Spinal cord (tissue), 9 donors: ENCODE measurements at regions not wholly inside any gene's neighbourhood (a gene's known extent, or its start where the extent isn't known, plus 50 kb on each side); places are given as distances from the start of the nearest gene placed in this dataset.

Experiments used
- DNase-seq, 6 donors: peaks; one replicate each; pipeline versions ENCODE4 v3.0.0 to v3.0.0-alpha.2; 2013 to 2015; ENCODE audit warnings: low spot score in 6 of 6, low read depth in 4 of 6
- H3K27ac ChIP-seq: one replicate; pipeline ENCODE4 v1.5.1; 2013; ENCODE audit warnings: low read depth, low read length, control low read depth
- H3K27me3 ChIP-seq: one replicate; pipeline ENCODE4 v1.6.1; 2013; ENCODE audit warnings: low read length; ENCODE audit not compliant: control insufficient read depth, insufficient read depth
- H3K36me3 ChIP-seq: one replicate; pipeline ENCODE4 v1.6.1; 2013; ENCODE audit warnings: low read length; ENCODE audit not compliant: control insufficient read depth, insufficient read depth
- H3K4me1 ChIP-seq: one replicate; pipeline ENCODE4 v1.6.1; 2013; ENCODE audit warnings: low read length; ENCODE audit not compliant: control insufficient read depth, insufficient read depth
- H3K4me3 ChIP-seq: one replicate; pipeline ENCODE4 v1.5.1; 2013; ENCODE audit warnings: low read depth, low read length, control low read depth
- H3K9me3 ChIP-seq: one replicate; pipeline ENCODE4 v1.6.1; 2013; ENCODE audit warnings: low read length; ENCODE audit not compliant: control insufficient read depth, insufficient read depth
- WGBS: methylation state at CpG from one replicate; pipeline ENCODE4 v1.1.5; 2013; ENCODE audit warnings: missing lambda C conversion rate; ENCODE audit not compliant: insufficient coverage; 5-methylcytosine and 5-hydroxymethylcytosine counted together
- donor health status: healthy.

DNA sequence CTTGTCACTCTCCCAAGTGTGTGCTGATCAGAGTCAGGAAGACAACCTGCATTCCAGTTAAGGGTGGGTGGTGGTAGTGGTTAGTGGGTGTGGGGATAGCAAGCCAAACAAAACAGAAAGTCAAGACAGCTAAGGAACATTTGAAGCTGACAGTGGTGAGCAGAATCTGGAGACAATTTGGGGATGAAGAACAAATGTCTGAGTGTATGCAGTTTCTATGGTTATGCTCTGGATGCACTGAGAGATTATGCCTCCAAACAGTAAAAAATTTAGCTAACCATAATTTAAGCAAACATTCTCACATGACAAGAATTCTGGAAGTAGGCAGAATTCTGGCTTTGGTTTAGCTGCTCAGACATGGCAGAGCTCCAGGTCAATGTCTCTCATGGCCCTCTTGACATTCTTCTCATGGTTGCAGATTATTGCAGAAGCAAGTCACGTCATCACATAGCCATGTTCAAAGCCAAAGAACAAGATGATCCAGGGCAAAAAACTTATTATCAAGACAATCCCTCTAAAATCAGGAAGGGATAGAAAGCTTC lies 148.7 kb downstream of the LURAP1L start:
- Histone ChIP-seq H3K27me3 (no peaks in the 10 kb centered on the region), H3K27ac (no peak overlapping the region), H3K36me3 (no peaks in the 10 kb centered on the region), H3K9me3 (no peaks in the 10 kb centered on the region), H3K4me3 (no peak overlapping the region), H3K4me1 (no peaks in the 10 kb centered on the region)
- no CpG with 5 or more reads among the region's 1 CpG for WGBS
- peak in 1 of 6 donors; percentile 43 for DNase-seq

DNA sequence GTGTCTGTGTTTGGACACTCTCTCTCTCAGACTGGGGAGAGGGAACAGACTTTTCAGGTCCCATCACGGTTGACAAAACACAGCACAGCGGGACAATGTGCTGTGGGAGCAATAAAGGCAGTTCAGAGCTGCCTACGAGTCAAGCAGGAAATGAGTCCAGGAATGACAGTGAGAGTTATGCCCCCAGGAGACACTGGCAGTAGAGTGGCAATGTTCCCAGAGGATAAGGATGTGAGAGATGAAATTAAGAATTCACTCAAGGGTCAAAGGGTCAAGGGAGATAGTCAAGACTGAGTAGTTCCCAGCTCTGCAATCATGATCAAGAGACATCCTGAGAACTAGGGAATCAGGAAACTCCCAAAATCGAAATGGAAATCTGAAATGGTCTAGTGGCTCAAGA lies 156.1 kb downstream of the LURAP1L start:
- peaks cover 3% of the 10 kb centered on the region for H3K4me1 ChIP-seq
- H3K27ac ChIP-seq: no peak overlapping the region
- no peaks in the 10 kb centered on the region for H3K36me3 ChIP-seq
- H3K27me3 ChIP-seq: no peaks in the 10 kb centered on the region
- WGBS: 70% methylated on average over 4 of the region's 4 CpGs
- no peaks in the 10 kb centered on the region for H3K9me3 ChIP-seq
- no peak for DNase-seq
- H3K4me3 ChIP-seq: no peak overlapping the region

- peaks cover 3% of the 10 kb centered on the region for H3K4me1 ChIP-seq
Measured at GRCh38 chr9:12933957-12934356, 159.1 kb downstream of the LURAP1L start.

GRCh38 chr9:12934545-12935272 lies 159.9 kb downstream of the LURAP1L start:
- H3K4me1 ChIP-seq: peaks cover 3% of the 10 kb centered on the region
- H3K36me3 ChIP-seq: no peaks in the 10 kb centered on the region
- no peaks in the 10 kb centered on the region for H3K27me3 ChIP-seq
- no peaks in the 10 kb centered on the region for H3K9me3 ChIP-seq
- H3K4me3 ChIP-seq: no peak overlapping the region
- H3K27ac ChIP-seq: peak overlapping the region; percentile 69
- 21% methylated on average over 2 of the region's 6 CpGs for WGBS
- DNase-seq: peak in 3 of 6 donors; percentile 30 to 78 (median 73)

More at GRCh38 chr9:12933957-12934356, 159.1 kb downstream of the LURAP1L start:
- no peak overlapping the region for H3K4me3 ChIP-seq
- WGBS: no CpG with 5 or more reads among the region's 2 CpGs
- no peaks in the 10 kb centered on the region for H3K27me3 ChIP-seq
- DNase-seq: no peak
- no peaks in the 10 kb centered on the region for H3K9me3 ChIP-seq
- no peaks in the 10 kb centered on the region for H3K36me3 ChIP-seq
- peak overlapping the region; percentile 69 for H3K27ac ChIP-seq

- Histone ChIP-seq H3K27ac (no peak overlapping the region), H3K4me3 (no peak overlapping the region), H3K9me3 (no peaks in the 10 kb centered on the region), H3K27me3 (no peaks in the 10 kb centered on the region), H3K4me1 (peaks cover 3% of the 10 kb centered on the region), H3K36me3 (no peaks in the 10 kb centered on the region)
- peak in 1 of 6 donors; percentile 76 for DNase-seq
- WGBS: 79% methylated on average over 2 of the region's 2 CpGs
Measured at GRCh38 chr9:12935714-12936113, 160.9 kb downstream of the LURAP1L start.

DNA sequence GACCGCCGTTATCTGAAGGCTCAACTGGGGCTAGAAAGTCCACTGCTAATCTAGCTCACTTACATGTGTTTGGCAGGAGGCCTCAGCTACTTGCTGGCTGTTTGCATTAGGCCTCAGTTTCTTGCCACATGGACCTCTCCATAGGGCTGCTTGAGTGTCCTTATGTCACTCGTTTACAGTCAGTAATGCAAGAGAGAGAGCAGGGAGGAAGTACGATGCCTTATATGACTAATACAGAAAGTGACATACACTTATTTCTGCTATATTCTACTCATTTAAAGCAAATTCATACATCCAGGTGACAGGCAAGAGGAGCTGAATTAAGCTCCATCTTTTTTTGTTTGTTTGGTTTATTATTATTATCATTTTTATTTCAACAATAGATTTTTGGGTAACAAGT lies 179.6 kb downstream of the LURAP1L start:
- whole genome bisulfite sequencing: 100% methylated on average over 2 of the region's 4 CpGs

GRCh38 chr9:12955510-12956163 lies 180.8 kb downstream of the LURAP1L start:
- H3K4me3 ChIP-seq: no peak overlapping the region
- no peak overlapping the region for H3K27ac ChIP-seq
- H3K9me3 ChIP-seq: no peaks in the 10 kb centered on the region
- no peak for DNase-seq
- 77% methylated on average over 10 of the region's 11 CpGs for WGBS
- no peaks in the 10 kb centered on the region for H3K36me3 ChIP-seq
- no peaks in the 10 kb centered on the region for H3K4me1 ChIP-seq
- no peaks in the 10 kb centered on the region for H3K27me3 ChIP-seq

More for the DNA sequence above, 179.6 kb downstream of the LURAP1L start:
- Histone ChIP-seq H3K4me1 (no peaks in the 10 kb centered on the region), H3K36me3 (no peaks in the 10 kb centered on the region), H3K27me3 (no peaks in the 10 kb centered on the region), H3K4me3 (no peak overlapping the region), H3K27ac (no peak overlapping the region), H3K9me3 (no peaks in the 10 kb centered on the region)
- no peak for DNase-seq

DNA sequence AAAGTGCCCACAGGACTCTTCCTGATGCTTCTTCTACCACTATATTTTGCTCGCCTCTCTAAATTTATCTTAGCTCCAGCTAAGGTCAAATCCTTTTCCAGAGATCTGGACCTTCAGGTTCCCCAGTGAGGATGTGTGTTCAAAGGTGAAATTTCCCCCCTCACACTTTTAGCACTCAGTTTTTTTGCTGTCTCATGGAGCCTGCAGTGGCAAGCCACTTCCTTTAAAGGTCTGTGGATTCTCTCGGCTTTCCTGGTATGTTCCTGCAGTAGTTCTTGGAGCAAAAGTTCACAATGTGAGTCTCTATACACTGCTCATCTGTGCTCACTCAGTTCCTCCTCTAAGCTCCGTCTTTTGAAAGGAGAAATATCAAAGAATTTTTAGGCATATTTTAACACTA lies 181.4 kb downstream of the LURAP1L start:
- no peak overlapping the region for H3K27ac ChIP-seq
- no peaks in the 10 kb centered on the region for H3K4me1 ChIP-seq
- WGBS: no CpG with 5 or more reads among the region's 3 CpGs
- no peaks in the 10 kb centered on the region for H3K9me3 ChIP-seq
- H3K4me3 ChIP-seq: no peak overlapping the region
- no peak for DNase-seq
- H3K36me3 ChIP-seq: no peaks in the 10 kb centered on the region
- no peaks in the 10 kb centered on the region for H3K27me3 ChIP-seq

DNA sequence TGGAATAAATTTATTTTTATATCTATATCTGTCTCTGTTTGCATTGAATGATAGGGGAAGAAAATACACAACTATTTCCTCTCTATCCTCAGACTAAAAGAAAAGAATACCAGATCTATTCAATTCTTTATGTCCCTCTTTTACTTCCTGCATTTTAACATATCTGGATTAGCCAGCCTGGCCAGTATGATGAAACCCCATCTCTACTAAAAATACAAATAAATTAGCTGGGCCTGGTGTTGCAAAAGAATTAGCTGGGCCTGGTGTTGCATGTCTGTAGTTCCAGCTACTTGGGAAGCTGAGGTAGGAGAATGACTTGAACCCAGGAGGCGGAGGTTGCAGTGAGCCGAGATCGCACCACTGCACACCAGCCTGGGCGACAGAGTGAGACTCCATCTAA lies 182.0 kb downstream of the LURAP1L start:
- H3K27me3 ChIP-seq: no peaks in the 10 kb centered on the region
- no peak overlapping the region for H3K27ac ChIP-seq
- no peak overlapping the region for H3K4me3 ChIP-seq
- no peaks in the 10 kb centered on the region for H3K4me1 ChIP-seq
- H3K36me3 ChIP-seq: no peaks in the 10 kb centered on the region
- H3K9me3 ChIP-seq: no peaks in the 10 kb centered on the region
- DNase-seq: no peak
- WGBS: no CpG with 5 or more reads among the region's 4 CpGs

GRCh38 chr9:12958279-12958678 lies 183.5 kb downstream of the LURAP1L start:
- Histone ChIP-seq H3K4me1 (no peaks in the 10 kb centered on the region), H3K9me3 (no peaks in the 10 kb centered on the region), H3K27ac (no peak overlapping the region), H3K27me3 (no peaks in the 10 kb centered on the region), H3K36me3 (no peaks in the 10 kb centered on the region), H3K4me3 (no peak overlapping the region)
- WGBS: 100% methylated on average over 2 of the region's 3 CpGs
- DNase-seq: no peak
